ENCODE measurements at regions not wholly inside any gene's neighbourhood (a gene's known extent, or its start where the extent isn't known, plus 50 kb on each side); places are given as distances from the start of the nearest gene placed in this dataset.
"Not testable (repeated sequence)": the region's sequence is repeated elsewhere in the genome, so short reads cannot be mapped to it uniquely, and the experiment has no call there.

- no peak for DNase-seq (ENCODE audit: low read depth)
- no peak overlapping the region for H3K4me3 ChIP-seq (ENCODE audit: low read depth, low read length)
- in situ Hi-C loops (cut with HindIII; ENCODE audit: low sequenced_read_pairs): no loop called here
- no peak for TF ChIP-seq CTCF (IDR thresholded peaks at IDR 0.05; ENCODE audit: low read depth, low read length, missing control alignments)
Measured at GRCh38 chrX:18102006-18102405, 118.7 kb downstream of the BEND2 start.

- in situ Hi-C loops (cut with HindIII; ENCODE audit: low sequenced_read_pairs): no loop called here
- DNase-seq (ENCODE audit: low read depth): no peak
- TF ChIP-seq CTCF (IDR thresholded peaks at IDR 0.05; ENCODE audit: low read depth, low read length, missing control alignments): no peak
- no peak overlapping the region for H3K4me3 ChIP-seq (ENCODE audit: low read depth, low read length)
Measured at GRCh38 chrX:18101087-18101486, 119.6 kb downstream of the BEND2 start.

- in situ Hi-C loops (cut with HindIII; ENCODE audit: low sequenced_read_pairs): no loop called here
- TF ChIP-seq CTCF (IDR thresholded peaks at IDR 0.05; ENCODE audit: low read depth, low read length, missing control alignments): no peak
- DNase-seq (ENCODE audit: low read depth): no peak
- no peak overlapping the region for H3K4me3 ChIP-seq (ENCODE audit: low read depth, low read length)
Measured at GRCh38 chrX:18099745-18100144, 120.9 kb downstream of the BEND2 start.

- TF ChIP-seq CTCF (IDR thresholded peaks at IDR 0.05; ENCODE audit: low read depth, low read length, missing control alignments): no peak
- DNase-seq (ENCODE audit: low read depth): no peak
- in situ Hi-C loops (cut with HindIII; ENCODE audit: low sequenced_read_pairs): no loop called here
- no peak overlapping the region for H3K4me3 ChIP-seq (ENCODE audit: low read depth, low read length)
Measured at GRCh38 chrX:18098763-18099162, 121.9 kb downstream of the BEND2 start.

GRCh38 chrX:18076434-18076833 lies 144.3 kb downstream of the BEND2 start:
- no peak for DNase-seq (ENCODE audit: low read depth)
- H3K4me3 ChIP-seq (ENCODE audit: low read depth, low read length): no peak overlapping the region
- in situ Hi-C loops (cut with HindIII; ENCODE audit: low sequenced_read_pairs): no loop called here
- TF ChIP-seq CTCF (IDR thresholded peaks at IDR 0.05; ENCODE audit: low read depth, low read length, missing control alignments): no peak

GRCh38 chrX:18075603-18076002 lies 145.1 kb downstream of the BEND2 start:
- in situ Hi-C loops (cut with HindIII; ENCODE audit: low sequenced_read_pairs): no loop called here
- no peak overlapping the region for H3K4me3 ChIP-seq (ENCODE audit: low read depth, low read length)
- no peak for DNase-seq (ENCODE audit: low read depth)
- TF ChIP-seq CTCF (IDR thresholded peaks at IDR 0.05; ENCODE audit: low read depth, low read length, missing control alignments): no peak

GRCh38 chrX:18068045-18068444 lies 152.6 kb downstream of the BEND2 start:
- DNase-seq (ENCODE audit: low read depth); in situ Hi-C loops (cut with HindIII; ENCODE audit: low sequenced_read_pairs); H3K4me3 ChIP-seq (ENCODE audit: low read depth, low read length): not testable (repeated sequence)
